NCI-H2081 (cell line): ENCODE measurements at regions not wholly inside any gene's neighbourhood (a gene's known extent, or its start where the extent isn't known, plus 50 kb on each side); places are given as distances from the start of the nearest gene placed in this dataset.
A peak's percentile ranks its signal among the peaks of the same experiment; 100 is the strongest.

Experiments
- DNase-seq, 2 experiments: peaks; one replicate each; lab custom pipeline; 2025; lab: John Stamatoyannopoulos, UW

DNA sequence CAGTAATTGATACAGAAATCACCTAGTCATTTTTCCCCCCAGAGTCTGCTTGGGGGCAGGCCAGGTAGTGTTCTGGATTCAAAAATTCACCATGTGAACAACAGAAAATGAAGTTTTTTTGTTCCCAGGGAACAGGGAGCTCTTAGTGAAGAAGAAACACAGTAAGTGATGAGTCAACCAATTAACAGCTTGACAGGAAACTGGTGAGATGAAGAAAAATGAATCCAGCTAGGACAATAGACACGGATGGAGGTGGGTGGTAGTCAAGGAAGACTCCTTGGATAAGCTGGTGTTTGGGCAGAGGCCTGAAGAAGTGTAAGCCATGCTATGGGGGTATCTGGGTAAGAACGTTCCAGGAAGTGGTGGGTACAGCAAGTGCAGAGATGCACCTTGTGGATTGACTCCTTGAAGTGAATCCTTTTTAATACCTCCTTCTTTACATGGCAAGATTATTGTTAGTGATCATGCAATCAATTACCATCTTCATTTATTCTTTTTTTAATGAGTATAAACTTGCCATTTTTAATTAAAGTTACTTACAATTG is 339.9 kb upstream of the RGMA start:
- DNase-seq = no peak

DNA sequence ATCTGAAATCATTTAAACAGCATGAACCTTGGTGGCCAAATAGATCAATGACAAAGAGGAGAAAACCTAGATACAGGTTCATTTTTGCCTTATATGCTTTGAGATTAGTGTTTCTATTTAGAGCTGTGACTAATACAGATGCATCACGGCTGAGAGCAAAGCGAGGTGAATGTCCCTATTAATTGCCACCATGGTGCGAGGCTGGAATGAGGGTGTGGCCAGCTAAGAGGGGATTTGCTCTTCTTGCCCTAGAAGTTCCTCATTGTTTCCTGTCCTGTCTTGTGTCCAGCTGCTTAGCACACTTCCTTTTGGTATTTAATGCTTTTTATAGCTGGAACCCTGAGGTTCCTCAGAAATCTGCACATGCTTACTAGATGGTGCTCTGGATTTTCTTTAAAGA is 339.1 kb upstream of the RGMA start:
- no peak for DNase-seq

DNA sequence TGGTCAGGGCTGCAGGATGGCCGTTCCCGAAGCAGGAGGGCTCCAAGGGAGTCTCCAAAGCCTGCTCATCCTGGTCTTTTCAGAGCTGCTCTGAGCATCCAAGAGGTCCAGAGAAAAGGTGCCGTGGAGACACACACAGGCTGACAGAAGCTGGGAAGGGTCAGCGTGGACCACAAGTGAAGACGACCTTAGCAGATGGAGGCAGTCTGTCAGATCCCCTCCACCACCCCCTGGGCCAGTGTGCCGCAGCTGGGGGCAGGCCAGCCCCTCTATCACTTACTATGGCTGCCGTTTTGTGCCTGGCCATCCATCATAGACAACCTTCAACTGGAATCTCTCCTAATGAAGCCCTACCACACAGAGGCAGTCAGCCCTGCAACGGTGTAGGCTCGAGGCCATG is 335.1 kb upstream of the RGMA start:
- DNase-seq = no peak

DNA sequence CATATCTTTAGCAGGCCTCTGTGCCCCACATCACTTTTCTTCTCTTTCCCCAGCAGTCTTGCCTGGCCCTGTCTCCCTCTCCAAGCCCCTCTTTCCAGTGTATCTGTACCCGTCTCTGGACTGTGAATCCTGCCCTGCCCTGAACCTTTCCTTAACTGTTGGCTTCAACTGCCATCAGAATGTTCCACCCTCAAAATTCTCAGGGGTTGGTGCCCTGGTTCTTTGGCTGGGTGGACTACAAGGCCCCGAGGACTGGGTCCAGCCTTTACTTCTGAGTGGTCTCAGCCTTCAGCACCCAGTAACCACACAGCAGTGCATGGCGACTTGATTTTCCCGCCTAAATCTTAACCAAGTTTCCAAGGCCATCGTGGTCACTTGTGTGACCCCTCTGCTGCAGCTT is 333.5 kb upstream of the RGMA start:
- DNase-seq = no peak

DNA sequence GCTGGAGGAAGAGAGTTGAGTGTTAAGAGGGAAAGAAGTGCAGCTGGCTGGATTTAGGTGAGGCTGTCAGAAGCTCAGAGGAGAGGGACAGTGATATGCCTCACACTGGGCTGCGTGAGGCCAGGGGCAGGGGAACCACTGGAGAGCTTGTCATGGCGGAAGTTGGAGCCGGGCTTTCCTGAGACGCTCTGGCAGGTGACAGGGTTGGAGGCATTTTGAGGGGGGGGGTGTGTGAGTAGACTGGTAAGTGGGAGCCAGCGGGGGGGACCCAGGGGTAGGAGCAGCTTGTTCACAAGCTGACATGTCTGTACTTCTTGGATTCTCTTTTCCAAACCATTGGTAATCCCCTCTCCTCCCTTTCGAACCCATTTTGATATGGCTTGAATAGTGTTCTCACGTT is 331.5 kb upstream of the RGMA start:
- DNase-seq = no peak

DNA sequence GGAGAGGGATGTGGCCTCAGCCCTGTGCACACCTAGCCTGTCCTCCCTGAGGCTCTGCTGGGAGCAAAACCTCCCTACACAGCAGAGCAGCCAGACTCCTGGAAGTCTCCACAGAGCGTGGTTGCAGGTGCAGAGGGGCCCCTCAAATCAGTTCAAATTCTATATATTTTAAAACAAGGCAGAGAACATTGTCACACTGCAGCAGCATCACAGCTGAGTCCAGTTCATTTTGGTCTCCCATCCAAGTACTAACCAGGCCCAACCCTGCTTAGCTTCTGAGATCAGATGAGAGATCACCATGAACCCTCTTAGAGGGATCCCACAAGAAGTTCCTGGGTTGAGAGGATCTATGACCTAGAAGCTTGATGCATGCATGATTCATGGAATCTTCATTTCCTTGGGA is 331.0 kb upstream of the RGMA start:
- DNase-seq = no peak

DNA sequence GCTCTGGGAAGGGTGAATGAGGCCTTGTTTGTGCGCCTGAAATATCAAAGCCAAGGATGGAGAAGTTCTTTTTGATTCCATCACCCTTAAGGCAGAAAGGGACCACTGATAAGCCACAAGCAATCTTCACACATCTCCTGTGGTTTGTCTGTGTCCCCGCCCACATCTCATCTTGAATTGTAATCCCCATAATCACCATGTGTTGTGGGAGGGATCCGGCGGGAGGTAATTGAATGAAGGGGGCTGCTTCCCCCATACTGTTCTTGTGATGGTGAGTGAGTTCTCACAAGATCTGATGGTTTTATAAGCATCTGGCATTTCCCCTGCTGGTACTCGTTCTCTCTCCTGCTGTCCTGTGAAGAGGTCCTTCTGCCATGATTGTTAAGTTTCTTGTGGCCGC is 329.6 kb upstream of the RGMA start:
- no peak for DNase-seq

DNA sequence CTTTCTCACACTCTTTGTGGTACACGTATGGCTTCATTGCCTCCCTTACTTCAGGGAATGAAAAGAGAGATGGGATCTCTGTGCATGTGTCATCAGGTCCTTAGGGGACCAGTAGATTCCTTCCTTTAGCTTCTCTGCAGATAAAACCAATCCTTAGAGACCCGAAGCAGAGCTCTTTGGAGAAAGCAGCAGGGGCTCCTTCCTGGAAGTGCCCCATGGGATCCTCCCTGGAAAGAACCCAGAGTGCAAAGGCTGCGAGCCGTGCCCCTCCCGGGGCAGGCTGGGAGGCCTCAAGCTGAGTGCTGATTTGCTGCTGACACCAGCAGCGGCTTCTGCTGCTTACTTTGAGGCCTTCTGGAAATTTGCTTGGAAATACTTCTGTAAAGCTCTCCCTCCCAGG is 328.6 kb upstream of the RGMA start:
- no peak for DNase-seq

DNA sequence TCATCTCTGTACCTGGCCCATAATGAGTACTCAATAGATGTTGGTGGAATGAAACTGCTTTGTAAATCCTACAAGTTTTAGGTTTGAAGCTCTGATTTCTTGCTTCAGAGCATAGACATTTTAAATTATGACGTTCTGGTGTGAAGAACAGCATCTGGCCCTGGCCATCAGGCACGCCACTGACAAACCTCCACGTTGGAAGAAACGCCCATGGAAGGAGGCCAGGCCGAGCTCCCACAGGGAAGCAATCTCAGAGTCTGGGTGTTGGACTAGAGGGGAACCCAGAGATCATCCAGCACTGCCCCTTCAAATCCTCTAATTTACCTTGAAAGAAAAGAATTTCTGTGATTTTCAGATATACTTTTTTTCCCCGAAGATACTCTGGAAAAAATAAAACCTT is 328.1 kb upstream of the RGMA start:
- no peak for DNase-seq

DNA sequence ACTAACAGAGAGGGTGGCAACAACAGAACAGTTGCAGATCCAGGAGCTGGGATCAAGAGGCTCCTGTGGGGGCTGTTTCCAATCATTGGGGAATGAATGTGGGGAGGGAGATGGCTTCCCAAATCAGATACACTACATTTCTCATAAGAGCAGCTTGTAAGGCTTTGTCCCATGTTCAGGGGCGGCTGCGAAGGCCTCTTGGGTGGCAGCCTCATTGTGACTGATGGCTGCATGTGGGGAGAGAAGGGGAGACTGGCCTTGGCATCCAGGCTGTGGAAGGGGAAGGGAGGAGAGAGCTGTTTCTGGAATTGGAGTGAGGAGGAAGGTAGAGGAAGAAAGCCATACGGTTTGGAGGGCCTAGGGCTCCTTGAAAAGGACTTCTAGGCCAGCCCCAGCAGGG is 326.6 kb upstream of the RGMA start:
- DNase-seq = no peak

DNA sequence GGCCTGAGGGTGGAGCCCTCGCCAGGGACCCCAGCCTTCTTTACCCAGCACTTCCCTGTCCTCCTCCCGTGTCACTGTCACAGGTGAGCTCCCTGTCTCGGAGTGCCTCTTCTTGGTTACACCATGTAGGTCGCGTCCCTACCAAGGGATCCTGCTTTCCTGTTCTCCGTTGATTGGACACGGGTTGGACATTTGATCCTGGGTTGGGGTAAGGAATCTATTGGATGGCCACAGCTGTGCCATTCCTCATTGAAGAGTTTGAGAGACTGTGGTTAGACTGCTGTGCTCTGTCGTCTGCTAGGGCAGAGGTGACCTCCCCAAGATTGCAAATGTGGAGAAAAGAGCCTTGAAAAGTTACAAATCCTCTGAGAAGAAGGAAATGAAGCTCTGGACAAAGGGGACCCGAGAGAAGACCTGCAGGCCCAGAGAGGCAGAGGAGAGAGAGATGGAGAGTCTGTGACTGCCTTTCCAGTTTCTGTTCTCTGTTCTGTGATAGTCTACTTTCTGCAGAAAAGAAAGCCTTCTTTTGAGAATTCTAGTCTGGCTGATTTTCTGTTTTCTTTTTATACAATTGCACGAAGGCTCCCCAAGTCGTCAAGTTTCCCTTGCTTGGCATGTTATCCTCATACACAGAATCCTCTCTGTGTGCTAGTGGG is 325.7 kb upstream of the RGMA start:
- DNase-seq = no peak

DNA sequence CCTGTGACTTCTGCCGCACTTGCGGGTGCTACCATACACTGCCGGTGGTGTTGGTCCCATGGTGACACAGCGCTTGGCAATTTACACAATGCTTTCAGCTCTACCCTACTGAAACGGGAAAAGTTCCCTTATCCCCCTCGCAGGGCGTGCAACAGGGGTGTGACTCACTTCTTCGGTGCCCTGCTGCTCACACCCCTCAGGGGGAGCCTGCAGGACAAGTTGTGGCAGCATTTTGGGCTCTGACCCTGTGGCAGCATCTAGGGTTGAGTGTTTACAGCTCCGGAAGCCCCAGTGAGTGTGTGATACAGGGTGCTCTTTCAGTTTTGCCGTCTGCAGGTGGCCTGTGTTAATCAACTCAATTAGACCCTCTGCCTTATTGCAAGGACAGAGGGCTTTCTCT is 324.7 kb upstream of the RGMA start:
- no peak for DNase-seq

DNA sequence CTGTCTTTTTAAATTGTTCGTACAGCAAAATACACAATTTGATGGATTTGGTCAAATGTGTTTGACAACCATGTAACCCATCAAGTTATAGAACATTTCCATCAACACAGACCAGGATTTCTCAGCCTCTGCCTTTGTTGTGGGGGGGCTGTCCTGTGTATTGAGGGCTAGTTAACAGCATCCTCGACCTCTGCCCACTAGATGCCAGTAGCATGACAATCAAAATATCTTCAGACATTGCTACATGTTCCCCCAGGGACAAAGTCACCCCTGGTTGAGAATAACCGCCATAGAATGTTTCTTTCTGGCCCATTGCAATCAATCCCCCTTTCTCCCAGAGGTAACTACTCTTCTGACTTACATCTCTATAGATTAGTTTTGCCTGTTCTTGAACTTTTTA is 310.1 kb upstream of the RGMA start:
- no peak for DNase-seq

DNA sequence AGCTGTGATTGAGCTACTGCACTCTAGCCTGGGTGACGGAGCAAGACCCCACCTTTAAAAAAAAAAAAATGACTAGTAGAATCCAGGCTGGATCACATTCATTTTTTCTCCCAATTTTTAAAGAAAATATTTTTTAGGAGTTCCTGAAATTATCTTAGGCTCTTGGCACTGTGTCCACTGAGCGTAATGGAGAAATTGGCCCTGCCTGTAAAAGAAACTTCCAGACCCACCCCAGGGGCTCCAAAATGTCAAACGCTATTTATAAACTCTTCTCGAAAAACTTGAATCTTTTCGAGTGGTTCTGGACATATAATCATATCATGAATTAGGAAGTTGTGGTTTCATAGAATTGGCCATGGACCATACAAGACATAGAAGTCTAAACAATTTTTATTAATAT is 300.2 kb upstream of the RGMA start:
- no peak for DNase-seq

DNA sequence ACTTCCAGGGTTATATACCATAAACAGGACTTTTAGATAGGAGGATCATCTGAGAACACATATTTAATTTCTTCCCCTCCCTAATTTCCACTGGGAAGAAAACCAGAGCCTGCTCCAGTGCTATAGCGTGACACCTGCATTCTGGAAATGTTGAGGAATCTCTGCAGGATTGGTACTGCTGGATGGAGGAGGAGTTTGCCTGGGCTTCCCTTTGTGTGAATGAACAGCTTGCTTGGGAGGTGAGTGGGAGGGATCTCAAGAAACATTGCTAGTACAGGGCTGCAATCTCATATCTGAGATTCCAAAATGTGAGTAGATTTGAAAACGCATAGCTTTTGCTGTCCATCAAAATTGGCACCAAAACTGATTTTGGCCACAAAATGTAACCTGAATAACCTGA is 295.9 kb upstream of the RGMA start:
- DNase-seq = no peak

DNA sequence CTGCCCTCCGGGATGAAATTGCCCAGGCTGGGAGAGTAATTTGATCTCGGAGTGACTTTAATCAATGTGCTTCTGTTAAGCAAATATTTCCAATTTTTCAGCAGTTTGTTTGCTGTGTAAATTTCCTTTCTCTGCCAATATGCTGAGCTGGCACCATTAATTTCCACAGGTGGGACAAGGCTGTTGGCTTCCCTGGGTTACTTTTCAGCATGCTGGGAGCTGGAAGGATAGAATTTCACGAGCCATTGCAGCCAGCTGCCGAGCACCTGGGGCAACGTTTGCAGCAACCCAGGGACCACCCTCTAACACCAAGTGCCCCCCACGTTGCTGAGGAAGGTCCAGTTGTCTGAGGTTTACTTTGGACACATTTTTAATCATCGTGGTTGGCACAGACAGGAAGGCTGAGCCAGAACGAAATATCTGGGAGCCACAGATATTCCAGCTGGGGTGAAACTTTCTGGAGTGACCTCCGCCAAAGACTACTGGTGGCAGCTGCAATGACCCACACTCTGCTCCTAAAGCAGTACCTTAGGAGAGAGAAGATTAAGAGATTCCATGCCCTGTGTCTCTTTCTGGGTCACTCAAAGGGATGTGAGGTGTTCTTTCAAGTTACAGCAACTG is 293.3 kb upstream of the RGMA start:
- peak; percentile 82 to 94 for DNase-seq

DNA sequence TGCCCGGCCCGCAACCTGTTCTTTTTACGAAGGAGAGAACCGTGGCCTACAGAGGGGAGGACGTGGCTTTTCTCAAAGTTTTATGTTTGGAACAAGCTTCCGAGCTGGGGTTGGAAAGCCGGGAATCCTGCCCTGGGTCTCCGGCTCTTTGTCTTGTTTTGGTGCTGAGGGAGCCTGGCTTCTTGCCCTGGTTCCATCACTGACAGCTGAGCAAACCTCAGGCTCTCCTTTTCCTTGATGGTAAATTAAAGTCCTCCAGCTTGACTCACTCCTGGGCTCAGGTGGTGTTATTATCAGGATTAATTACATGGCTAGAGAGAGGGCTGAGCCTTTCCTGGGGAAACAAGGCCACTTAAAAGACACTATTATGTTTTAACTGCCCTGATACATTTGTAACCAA is 289.5 kb upstream of the RGMA start:
- peak; percentile 56 to 83 for DNase-seq

DNA sequence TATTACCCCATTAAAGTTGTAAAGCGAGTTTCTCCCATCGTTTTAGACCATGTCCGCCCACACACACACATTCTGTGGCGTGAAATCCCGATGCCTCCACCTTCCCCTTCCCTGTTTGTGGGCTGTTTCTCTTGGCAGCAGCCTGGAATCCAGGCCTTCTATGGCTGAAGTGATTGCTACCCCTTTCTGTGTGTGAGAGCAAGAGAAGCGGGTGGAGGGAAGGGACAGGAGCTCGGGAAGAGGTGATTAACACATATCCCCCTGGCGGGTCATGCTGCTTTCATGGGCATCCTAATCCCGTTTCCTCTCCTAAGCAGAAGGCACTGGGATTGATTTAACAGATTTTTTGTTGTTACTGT is 283.8 kb upstream of the RGMA start:
- no peak for DNase-seq

DNA sequence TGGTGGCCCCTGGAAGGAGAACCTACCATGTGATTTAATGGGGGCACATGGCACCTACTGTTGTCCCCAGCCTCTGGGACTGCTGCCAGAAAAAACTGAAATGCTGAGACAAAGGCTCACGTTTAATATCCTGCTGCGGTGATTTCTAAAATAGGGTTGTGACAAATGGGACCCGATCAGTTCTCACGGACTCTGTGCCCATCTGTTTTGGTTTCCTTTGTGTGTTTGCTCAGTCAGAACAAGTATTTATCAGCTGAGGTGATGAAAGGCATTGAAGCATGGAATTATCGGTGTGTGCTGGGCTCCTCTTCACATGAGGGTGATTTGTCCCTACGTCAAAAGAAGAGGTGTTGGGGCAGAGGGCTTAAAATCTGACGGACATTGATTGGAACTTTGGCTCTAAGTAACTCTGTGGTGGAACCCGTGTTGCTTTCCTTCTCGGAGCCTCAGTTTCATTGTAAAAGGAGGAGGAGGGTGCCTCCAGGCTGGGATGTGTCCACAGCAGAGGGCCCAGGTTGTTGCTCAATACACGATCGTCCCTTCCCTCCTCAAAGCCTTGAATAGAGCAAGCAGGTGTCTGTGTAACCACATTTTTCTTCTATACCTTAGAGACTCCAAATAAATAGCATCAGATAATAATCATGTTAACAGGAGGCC is 283.3 kb upstream of the RGMA start:
- peak; percentile 73 to 87 for DNase-seq

DNA sequence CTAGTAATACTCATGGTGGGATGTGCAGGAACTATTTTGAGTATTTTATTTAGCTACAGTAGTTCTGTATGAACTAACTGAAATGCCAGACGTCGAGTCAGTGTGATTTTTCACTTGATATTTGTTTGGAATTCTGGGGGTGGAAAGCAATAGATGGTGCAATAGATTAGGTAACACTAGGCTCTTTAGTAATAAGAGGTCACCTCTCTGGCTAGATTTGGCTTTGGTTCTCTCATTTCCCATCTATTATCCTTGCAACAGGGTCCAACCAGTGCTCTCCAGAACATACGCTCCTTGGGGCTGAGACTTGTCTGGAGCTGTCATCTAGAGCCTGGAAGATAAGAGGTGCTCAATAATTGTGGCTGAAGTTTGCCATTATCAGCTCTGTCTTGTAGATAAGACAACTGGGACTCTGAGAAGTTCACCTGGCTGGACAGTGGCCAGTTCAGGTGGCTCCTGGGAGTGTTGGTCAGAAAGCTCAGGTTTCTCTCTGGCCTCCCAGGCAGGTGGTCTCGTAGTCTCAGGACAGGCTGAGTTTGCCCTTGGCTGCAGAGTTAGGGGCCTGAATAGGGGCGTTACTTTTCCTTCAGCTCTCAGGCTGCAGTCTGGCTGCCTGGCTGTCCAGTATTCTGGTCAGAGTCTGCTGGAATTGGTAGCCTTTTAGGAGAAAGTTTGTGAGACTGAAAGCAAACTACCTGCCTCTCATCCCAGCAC is 277.5 kb upstream of the RGMA start:
- DNase-seq = no peak

DNA sequence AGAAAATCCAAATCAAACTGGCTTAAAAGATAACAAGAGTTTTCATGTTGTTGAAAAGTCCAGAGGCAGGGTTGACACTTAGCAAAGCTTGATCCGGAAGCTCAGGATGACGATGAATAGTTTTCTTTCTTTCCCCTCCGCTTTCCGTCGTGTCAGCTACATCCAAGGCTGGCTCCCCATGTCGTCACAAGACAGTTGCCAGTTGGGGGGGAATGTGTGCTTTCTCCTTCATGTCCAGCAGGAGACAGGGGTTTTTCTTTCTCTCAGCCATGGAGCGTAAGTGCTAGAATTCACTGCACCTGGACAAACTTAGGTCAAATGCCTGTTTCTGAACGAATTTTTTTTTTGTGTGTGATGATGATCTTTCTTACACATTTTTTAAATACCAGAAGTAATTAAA is 273.8 kb upstream of the RGMA start:
- no peak for DNase-seq

DNA sequence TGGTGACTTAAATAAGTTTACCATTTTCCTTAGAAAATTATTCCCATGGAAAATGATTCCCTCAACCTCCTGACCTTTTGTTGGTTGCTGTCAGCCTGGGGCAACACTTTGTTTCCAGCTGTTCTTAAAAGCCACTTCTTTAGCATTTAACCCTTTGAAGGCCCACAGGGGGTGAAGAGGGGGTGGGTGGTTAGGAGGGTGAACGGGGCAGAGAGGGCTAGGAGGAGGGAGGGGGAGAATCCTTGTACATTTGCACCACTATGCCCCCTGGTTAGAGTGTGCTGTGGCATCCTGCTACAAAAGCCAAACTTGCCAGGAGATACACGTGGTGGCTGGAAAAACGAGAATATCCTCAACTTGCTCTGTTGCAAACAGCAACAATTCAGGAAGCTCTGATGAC is 273.2 kb upstream of the RGMA start:
- no peak for DNase-seq

DNA sequence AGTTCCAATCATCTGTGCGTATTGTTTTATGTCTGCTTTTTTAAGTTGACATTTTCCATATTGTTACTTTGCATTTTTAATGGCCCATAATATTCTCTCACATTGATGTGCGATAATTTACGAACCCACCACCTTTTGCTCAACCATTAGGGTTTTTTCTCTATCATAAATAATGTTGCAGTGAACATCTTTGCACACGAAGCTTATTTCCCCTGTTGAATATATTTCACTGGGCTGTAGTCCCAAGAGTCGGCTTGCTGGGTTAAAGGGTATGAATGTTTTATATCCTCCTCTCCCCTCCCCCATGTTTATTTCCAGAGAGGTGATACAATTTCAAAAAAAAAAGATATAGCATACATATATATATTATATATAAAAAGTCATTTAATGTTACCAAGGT is 272.7 kb upstream of the RGMA start:
- no peak for DNase-seq
